PC-9 (cell line): ENCODE measurements at regions not wholly inside any gene's neighbourhood (a gene's known extent, or its start where the extent isn't known, plus 50 kb on each side); places are given as distances from the start of the nearest gene placed in this dataset.
"Not testable (repeated sequence)": the region's sequence is repeated elsewhere in the genome, so short reads cannot be mapped to it uniquely, and the experiment has no call there.

Source experiments
- BruUV-seq: library from RNA; stranded (reverse); fragments of 400-500 nt; replicated peaks from 2 replicates; lab custom pipeline; 2021; lab: Mats Ljungman, UMichigan
- CTCF ChIA-PET: fragments of 300-600 bp; sonication (Branson Sonifier 250); formaldehyde crosslinking; loops from one replicate; lab custom pipeline; 2022; ENCODE audit warnings: antibody characterized with exemption; lab: Charles Lee
- POLR2A ChIA-PET: fragments of 300-600 bp; sonication (Branson Sonifier 250); formaldehyde crosslinking; loops from one replicate; lab custom pipeline; 2022; ENCODE audit warnings: antibody characterized with exemption; ENCODE audit not compliant: unreplicated experiment; lab: Charles Lee
- DNase-seq, 2 experiments: peaks; one replicate each; pipeline versions ENCODE4 v3.0.0 to v3.0.0-alpha.2; 2015 to 2022; ENCODE audit warnings: mixed read lengths in 1 of 2
- H2AFZ ChIP-seq: fragments of 200-600 bp; sonication (generic); 2 replicates; pipeline ENCODE4 v1.8.1; 2017; ENCODE audit warnings: antibody characterized with exemption
- H3F3A ChIP-seq: fragments of 200-600 bp; sonication (generic); 2 replicates; pipeline ENCODE4 v1.8.1; 2017; ENCODE audit warnings: antibody characterized with exemption, mild to moderate bottlenecking, low read depth; ENCODE audit not compliant: insufficient read depth
- H3K27ac ChIP-seq: fragments of 200-600 bp; sonication (generic); 2 replicates; pipeline ENCODE4 v1.6.1; 2016; ENCODE audit warnings: mixed run types
- H3K27me3 ChIP-seq: fragments of 200-600 bp; sonication (generic); 2 replicates; pipeline ENCODE4 v1.6.1; 2016; ENCODE audit warnings: low read depth, mixed run types; ENCODE audit not compliant: insufficient read depth
- H3K36me3 ChIP-seq: fragments of 200-600 bp; sonication (generic); 2 replicates; pipeline ENCODE4 v1.6.1; 2016; ENCODE audit warnings: low read depth, mixed run types
- H3K4me1 ChIP-seq: fragments of 200-600 bp; sonication (generic); replicated peaks from 2 replicates; pipeline ENCODE4 v1.6.1; 2016; ENCODE audit warnings: mixed run types; ENCODE audit not compliant: insufficient read depth
- H3K4me2 ChIP-seq: fragments of 200-600 bp; sonication (generic); 2 replicates; pipeline ENCODE4 v1.6.1; 2017; ENCODE audit warnings: mixed run types
- H3K4me3 ChIP-seq: fragments of 200-600 bp; sonication (generic); 2 replicates; pipeline ENCODE4 v1.6.1; 2016; ENCODE audit warnings: mixed run types
- H3K79me2 ChIP-seq: fragments of 200-600 bp; sonication (generic); 2 replicates; pipeline ENCODE4 v1.6.1; 2017; ENCODE audit warnings: low read depth, mixed run types
- H3K9me2 ChIP-seq: fragments of 200-600 bp; sonication (generic); 2 replicates; pipeline ENCODE4 v1.8.1; 2017; ENCODE audit warnings: mild to moderate bottlenecking; ENCODE audit not compliant: insufficient read depth
- H3K9me3 ChIP-seq: fragments of 200-600 bp; sonication (generic); 2 replicates; pipeline ENCODE4 v1.8.1; 2016; ENCODE audit warnings: low read depth; ENCODE audit not compliant: insufficient read depth
- H4K20me1 ChIP-seq: fragments of 200-600 bp; sonication (generic); 2 replicates; pipeline ENCODE4 v1.8.1; 2017; ENCODE audit not compliant: insufficient read depth
- EZH2 ChIP-seq: fragments of 200-600 bp; sonication (generic); IDR thresholded peaks from 2 replicates; pipeline ENCODE4 v1.8.0; 2017; ENCODE audit warnings: antibody characterized with exemption, low read depth
- intact Hi-C: fragments of 100-400 bp; cut with micrococcal nuclease; formaldehyde crosslinking; loops from one replicate; pipeline ENCODE4 v1.10.0; 2022; ENCODE audit not compliant: unreplicated experiment
- TF ChIP-seq, protein P1 (sequence below): fragments of 200-600 bp; sonication (generic); conservative IDR thresholded peaks from 2 replicates; pipeline ENCODE4 v1.6.1; 2017; ENCODE audit warnings: mixed run types, antibody characterized with exemption, mild to moderate bottlenecking, moderate library complexity

- no peaks in the 10 kb centered on the region for H3K9me3 ChIP-seq
- H3K36me3 ChIP-seq = no peaks in the 10 kb centered on the region
- no peaks in the 10 kb centered on the region for H3F3A ChIP-seq
- no peaks in the 10 kb centered on the region for H3K79me2 ChIP-seq
- no TSS peak for BruUV-seq
- ChIA-PET CTCF (interaction anchor here (0.5 kb wide), 1 partner anchor 304 kb away, joined by 3 read pairs; no protein-coding TSS in a partner anchor), POLR2A (no interaction called here)
- H3K9me2 ChIP-seq = no peaks in the 10 kb centered on the region
- H3K27ac ChIP-seq = no peak overlapping the region
- 0 out of 2 replicates have a peak overlapping the region, but pooled peaks have one; percentile 22 for H2AFZ ChIP-seq
- TF ChIP-seq, protein P1, sequence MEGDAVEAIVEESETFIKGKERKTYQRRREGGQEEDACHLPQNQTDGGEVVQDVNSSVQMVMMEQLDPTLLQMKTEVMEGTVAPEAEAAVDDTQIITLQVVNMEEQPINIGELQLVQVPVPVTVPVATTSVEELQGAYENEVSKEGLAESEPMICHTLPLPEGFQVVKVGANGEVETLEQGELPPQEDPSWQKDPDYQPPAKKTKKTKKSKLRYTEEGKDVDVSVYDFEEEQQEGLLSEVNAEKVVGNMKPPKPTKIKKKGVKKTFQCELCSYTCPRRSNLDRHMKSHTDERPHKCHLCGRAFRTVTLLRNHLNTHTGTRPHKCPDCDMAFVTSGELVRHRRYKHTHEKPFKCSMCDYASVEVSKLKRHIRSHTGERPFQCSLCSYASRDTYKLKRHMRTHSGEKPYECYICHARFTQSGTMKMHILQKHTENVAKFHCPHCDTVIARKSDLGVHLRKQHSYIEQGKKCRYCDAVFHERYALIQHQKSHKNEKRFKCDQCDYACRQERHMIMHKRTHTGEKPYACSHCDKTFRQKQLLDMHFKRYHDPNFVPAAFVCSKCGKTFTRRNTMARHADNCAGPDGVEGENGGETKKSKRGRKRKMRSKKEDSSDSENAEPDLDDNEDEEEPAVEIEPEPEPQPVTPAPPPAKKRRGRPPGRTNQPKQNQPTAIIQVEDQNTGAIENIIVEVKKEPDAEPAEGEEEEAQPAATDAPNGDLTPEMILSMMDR = no peak
- TF ChIP-seq EZH2 = no peak
- H3K4me1 ChIP-seq = no peaks in the 10 kb centered on the region
- H3K4me3 ChIP-seq = no peak overlapping the region
- no peak for DNase-seq
- no peak overlapping the region for H3K4me2 ChIP-seq
- intact Hi-C loops = no loop called here
- H3K27me3 ChIP-seq = no peaks in the 10 kb centered on the region
- no peaks in the 10 kb centered on the region for H4K20me1 ChIP-seq
These were observed 57.1 kb upstream of the RALY start for GRCh38 chr20:33936656-33937055.

- H3K4me1 ChIP-seq, H2AFZ ChIP-seq, H4K20me1 ChIP-seq, DNase-seq, intact Hi-C loops, BruUV-seq, H3F3A ChIP-seq, H3K36me3 ChIP-seq, H3K27me3 ChIP-seq, POLR2A ChIA-PET, H3K9me3 ChIP-seq, H3K79me2 ChIP-seq, H3K9me2 ChIP-seq, H3K4me2 ChIP-seq, H3K4me3 ChIP-seq, H3K27ac ChIP-seq: not testable (repeated sequence)
- CTCF ChIA-PET = interaction anchor here (0.5 kb wide), 1 partner anchor 83 kb away, joined by 5 read pairs; no protein-coding TSS in a partner anchor
These were observed 54.7 kb upstream of the RALY start for GRCh38 chr20:33939031-33939430.

GRCh38 chr20:33940666-33941065, 53.0 kb upstream of the RALY start:
- H3K4me1 ChIP-seq = 0 out of 2 replicates have a peak, but pooled peaks cover 1% of the 10 kb centered on the region
- no peak overlapping the region for H3K4me3 ChIP-seq
- ChIA-PET POLR2A (no interaction called here), CTCF (no interaction called here)
- no peak for DNase-seq
- no peak overlapping the region for H2AFZ ChIP-seq
- no peaks in the 10 kb centered on the region for H3K36me3 ChIP-seq
- no peak overlapping the region for H3K27ac ChIP-seq
- TF ChIP-seq, protein P1 = no peak
- TF ChIP-seq EZH2 = no peak
- BruUV-seq = no TSS peak
- H3K27me3 ChIP-seq = no peaks in the 10 kb centered on the region
- H3K9me2 ChIP-seq = no peaks in the 10 kb centered on the region
- H3F3A ChIP-seq = no peaks in the 10 kb centered on the region
- H3K4me2 ChIP-seq = no peak overlapping the region
- no peaks in the 10 kb centered on the region for H3K79me2 ChIP-seq
- no peaks in the 10 kb centered on the region for H4K20me1 ChIP-seq
- no peaks in the 10 kb centered on the region for H3K9me3 ChIP-seq
- intact Hi-C loops = no loop called here
